GM19467 (cell line): ENCODE measurements at regions not wholly inside any gene's neighbourhood (a gene's known extent, or its start where the extent isn't known, plus 50 kb on each side); places are given as distances from the start of the nearest gene placed in this dataset.

Experiments
- ATAC-seq: cut with Tn5 transposase; IDR thresholded peaks from one replicate; pipeline ENCODE4 v1.9.1; 2021; ENCODE audit warnings: mild to moderate bottlenecking, moderate library complexity; ENCODE audit not compliant: unreplicated experiment

- ATAC-seq = no peak
These were observed 59.6 kb downstream of the OLIG3 start for GRCh38 chr6:137434640-137435039.

- ATAC-seq = peak; percentile 74
These were observed 62.1 kb downstream of the OLIG3 start for GRCh38 chr6:137432054-137432611.

- ATAC-seq = peak; percentile 55
These were observed 63.2 kb downstream of the OLIG3 start for GRCh38 chr6:137430954-137431353.

GRCh38 chr6:137427656-137428290, 66.4 kb downstream of the OLIG3 start:
- no peak for ATAC-seq

GRCh38 chr6:137426007-137426689, 68.0 kb downstream of the OLIG3 start:
- ATAC-seq = no peak

GRCh38 chr6:137424251-137424650, 69.9 kb downstream of the OLIG3 start:
- no peak for ATAC-seq

- no peak for ATAC-seq
These were observed 70.6 kb downstream of the OLIG3 start for GRCh38 chr6:137423451-137424168.

GRCh38 chr6:137417396-137417795, 76.8 kb downstream of the OLIG3 start:
- no peak for ATAC-seq

- ATAC-seq = no peak
These were observed 77.7 kb downstream of the OLIG3 start for GRCh38 chr6:137416376-137417109.

GRCh38 chr6:137415834-137416190, 78.4 kb downstream of the OLIG3 start:
- no peak for ATAC-seq

- peak; percentile 91 for ATAC-seq
These were observed 78.9 kb downstream of the OLIG3 start for GRCh38 chr6:137415127-137415833.

GRCh38 chr6:137414599-137414998, 79.6 kb downstream of the OLIG3 start:
- ATAC-seq = no peak

GRCh38 chr6:137413482-137413881, 80.7 kb downstream of the OLIG3 start:
- no peak for ATAC-seq

- no peak for ATAC-seq
These were observed 81.6 kb downstream of the OLIG3 start for GRCh38 chr6:137412562-137412961.

- ATAC-seq = no peak
These were observed 84.9 kb downstream of the OLIG3 start for GRCh38 chr6:137409266-137409777.

- ATAC-seq = no peak
These were observed 86.4 kb downstream of the OLIG3 start for GRCh38 chr6:137407816-137408215.

GRCh38 chr6:137405806-137406205, 88.4 kb downstream of the OLIG3 start:
- no peak for ATAC-seq

GRCh38 chr6:137403855-137404254, 90.3 kb downstream of the OLIG3 start:
- ATAC-seq = no peak

GRCh38 chr6:137403443-137403842, 90.8 kb downstream of the OLIG3 start:
- ATAC-seq = no peak

GRCh38 chr6:137402143-137402680, 92.0 kb downstream of the OLIG3 start:
- no peak for ATAC-seq
